DMS79 (cell line): ENCODE measurements at regions not wholly inside any gene's neighbourhood (a gene's known extent, or its start where the extent isn't known, plus 50 kb on each side); places are given as distances from the start of the nearest gene placed in this dataset.

ENCODE experiments used
- DNase-seq: peaks from one replicate; lab custom pipeline; 2025; lab: John Stamatoyannopoulos, UW

DNA sequence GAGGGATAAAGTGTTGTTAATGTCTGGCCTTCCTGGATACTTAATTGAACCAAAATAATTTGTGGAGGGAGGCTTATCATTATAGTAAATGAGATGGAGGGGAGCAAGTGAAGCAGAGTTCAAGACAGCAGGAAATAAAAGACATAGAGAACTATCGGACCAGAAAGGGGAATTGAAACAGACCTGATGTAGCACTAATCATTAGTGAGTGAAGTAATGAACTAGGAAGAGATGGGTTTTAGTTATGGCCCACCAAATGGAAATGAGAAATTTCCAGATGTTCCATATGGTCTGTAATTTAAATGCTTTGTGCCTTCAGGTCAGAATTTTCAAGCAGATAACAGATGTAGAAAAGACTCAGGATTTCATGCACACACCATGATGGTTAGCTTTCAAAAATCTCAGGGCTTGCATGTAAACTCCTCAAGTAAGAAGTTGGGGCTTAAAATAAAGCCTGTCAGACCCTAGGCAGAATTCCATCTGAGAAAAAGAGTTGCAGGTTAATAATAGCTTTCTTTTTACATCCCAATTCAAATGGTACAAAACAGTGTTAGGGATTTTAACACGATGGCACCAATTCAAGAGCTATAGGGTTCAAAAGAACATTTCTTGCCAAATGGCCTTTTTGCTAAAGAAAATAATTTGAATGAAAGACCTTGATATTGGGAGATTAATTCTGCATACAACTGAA, 355.8 kb downstream of the FSCB start:
- DNase-seq, result no peak

DNA sequence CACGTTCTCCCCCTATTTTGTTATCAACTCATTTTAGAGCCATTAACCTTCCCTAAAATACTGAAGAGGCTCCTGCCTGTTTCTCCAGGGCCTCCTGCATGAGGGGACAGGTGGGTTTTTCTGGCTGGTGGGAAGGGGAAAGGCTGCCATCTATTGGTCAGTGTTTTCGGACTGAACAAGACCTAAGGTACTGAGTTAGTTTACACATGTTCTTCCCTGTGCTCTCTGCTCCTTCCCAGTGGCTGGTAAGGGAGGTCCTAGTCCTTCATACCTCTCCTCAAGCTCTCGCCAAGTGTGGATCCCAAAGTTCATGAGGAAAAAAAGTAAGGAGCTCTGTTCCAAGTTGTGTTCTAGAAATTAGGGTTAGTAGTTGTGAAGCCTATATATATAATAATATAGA, 357.5 kb downstream of the FSCB start:
- DNase-seq, result no peak

DNA sequence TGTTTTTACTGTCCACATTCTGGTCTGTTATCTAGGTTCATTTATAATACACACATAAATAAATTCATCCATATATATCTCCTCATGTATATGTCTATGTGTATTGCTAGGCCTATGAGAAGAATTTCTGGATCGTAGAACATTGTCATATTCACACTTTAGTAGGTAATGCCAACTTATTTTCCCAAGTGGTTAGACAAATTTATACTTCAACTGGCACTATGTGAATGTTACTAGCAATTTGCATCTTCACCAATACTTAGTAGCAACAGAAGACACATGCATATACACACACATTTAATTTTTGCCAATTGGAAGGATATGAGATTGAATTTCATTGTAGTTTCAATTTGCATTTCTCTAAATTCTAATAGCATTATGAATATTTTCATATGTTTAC, 365.1 kb downstream of the FSCB start:
- DNase-seq, result no peak

DNA sequence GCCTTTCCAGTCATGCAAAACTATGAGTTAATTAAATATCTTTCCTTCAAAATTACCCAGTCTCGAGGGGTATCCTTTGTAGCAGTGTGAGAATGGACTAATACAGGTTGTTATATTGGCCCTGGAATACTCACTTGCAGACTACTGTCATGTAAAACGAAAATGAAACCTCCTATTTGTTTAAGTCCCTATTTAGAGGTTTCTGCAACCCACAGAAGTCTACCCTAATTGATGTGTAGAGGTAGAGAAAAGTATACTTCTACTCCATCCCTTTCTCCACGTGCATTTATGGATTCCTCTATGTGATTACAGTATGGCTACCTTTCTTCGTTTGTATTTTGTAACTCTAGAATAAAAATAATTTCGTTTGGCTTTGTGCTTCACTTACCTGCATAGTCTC, 371.1 kb downstream of the FSCB start:
- DNase-seq, result no peak

DNA sequence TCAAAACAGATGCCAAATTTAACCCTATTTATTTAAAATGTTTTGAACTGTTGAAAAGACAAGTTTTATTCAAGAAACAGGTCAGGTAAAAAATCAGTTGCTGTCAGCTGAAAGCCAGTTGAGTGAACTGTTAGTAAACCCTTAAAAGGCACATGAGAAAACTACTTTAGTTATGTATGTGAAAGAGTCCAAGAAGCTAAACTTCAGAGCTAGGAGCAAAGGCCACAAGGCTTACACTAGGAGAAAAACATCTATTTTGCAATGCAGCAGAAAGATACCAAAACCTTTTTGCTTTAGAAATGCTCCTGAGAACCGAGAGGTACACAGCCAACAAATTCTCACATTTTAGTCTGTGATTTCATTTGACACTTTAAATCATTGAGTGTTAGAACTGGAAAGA, 375.2 kb downstream of the FSCB start:
- no peak for DNase-seq

DNA sequence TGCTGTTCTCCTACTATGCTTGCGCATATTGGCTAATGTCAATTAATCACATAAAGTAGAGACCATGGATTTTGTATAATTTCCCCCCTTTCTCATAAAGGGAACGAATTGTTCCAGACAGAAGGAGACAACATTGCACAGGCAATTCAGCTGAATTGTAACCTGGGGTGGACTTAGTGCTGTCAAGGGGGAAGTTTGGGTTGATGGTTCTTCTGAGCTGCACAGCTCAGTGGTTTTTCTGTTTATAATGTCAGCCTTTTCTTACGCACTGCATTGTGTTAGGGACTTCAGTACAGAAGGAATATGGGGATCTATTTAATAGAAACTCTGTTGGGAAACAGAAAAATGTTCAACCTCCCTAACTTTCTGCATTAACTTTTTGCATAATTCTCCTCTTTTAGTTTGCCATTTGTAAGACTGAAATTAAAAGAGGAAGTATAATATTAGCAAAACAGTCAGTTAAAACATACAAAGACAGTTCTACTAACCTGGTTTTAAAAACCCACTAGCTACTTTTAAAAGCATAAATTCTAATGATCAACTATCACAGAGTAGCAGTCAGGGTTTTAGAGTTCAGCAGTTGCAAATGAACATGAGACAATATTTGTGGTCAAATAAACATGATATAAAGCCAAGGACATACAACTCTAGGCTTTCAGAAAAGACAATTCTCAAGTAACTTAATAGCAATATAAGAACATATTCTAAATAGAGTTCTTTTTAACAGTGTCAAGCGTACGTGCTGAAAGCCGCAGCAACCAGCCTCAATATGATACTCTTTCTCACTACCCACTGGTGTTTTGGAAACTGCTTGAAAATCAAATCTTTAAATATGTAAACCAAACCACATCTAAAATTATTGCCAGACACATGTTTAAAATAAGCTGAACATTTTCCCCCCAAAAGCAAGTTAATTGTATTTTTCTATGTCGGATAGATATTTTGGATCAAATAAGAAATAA, 393.0 kb downstream of the FSCB start:
- DNase-seq, result no peak

DNA sequence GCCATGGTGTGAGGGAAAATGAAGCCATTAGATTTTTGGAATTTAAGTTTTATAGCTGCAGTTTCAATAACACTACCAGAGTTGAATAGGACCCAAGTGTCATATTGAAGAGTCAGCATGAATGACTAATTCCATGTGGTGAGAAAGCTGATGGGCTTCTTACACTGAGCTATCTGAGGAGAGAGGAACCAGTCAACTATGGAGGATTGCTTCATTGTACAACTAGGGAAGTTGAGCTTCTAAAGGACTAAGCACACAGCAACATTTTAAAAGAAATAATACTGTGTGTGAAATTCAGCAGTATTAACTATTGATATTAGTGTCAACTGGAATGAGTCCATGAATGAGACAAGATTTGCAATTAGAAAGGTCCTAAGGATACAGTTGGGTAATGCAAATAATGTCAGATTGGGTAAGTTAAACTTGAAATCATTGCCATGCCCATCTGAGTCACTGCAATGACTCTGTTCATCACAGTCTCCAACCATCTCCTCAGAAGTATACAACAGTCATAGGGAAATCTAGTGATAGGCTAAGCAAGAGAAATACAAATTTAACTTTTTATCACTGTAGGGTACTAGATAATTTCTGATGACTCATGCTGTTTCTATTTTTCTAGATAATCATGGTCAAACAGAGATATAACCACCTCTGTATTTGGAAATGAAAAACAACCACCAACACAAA, 394.2 kb downstream of the FSCB start:
- no peak for DNase-seq

DNA sequence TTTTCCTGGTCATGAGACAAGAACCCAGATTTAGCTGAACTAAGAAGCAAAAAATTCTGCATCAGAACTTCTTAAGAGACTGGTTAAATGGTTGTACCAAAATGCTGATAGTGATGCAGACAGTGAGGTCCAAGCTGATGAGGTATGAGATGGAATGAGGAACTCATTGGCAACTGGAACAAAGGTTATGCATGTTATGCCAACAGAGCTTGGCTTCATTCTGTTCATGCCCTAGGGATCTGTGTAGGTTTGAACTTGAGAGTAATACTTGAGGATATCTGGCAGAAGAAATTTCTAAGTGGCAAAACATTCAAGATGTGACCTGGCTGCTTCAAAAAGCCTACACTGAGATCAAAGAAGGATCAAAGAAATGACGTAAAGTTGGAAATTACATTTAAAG, 398.0 kb downstream of the FSCB start:
- no peak for DNase-seq

DNA sequence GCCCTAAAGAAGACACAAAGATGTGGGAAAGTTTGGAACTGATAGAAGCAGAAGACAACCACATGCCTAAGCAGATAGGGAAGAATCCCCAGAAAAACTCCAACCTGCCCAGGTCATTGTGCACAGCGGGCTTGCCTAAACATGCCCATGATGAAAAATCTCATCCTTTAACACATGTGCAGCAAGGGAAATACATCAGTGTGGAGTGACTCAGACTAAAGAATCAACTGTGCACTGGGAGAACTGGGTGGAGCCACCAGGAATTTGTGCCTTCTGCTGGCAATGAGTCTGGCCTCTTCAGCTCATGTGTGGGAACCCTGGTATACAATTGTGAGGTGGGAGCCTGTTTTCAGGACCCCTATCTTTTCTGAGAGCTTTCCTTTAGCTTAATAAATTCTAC, 398.5 kb downstream of the FSCB start:
- no peak for DNase-seq

DNA sequence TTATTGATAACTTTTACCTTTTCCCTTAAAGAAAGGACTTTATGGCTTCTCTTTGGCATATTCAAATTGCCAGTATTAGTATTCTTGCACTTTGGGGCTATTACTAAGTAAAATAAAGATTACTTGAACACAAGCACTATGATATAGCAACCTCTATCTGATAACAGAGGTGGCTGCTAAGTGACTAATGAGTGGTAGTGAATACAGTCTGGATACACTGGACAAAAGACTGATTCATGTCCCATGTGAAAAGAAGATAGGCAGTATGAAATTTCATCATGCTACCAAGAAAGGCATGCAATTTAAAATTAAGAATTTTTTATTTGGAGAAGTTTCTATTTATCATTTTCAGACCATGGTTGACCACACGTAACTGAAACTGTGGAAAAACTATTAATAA, 399.9 kb downstream of the FSCB start:
- no peak for DNase-seq

DNA sequence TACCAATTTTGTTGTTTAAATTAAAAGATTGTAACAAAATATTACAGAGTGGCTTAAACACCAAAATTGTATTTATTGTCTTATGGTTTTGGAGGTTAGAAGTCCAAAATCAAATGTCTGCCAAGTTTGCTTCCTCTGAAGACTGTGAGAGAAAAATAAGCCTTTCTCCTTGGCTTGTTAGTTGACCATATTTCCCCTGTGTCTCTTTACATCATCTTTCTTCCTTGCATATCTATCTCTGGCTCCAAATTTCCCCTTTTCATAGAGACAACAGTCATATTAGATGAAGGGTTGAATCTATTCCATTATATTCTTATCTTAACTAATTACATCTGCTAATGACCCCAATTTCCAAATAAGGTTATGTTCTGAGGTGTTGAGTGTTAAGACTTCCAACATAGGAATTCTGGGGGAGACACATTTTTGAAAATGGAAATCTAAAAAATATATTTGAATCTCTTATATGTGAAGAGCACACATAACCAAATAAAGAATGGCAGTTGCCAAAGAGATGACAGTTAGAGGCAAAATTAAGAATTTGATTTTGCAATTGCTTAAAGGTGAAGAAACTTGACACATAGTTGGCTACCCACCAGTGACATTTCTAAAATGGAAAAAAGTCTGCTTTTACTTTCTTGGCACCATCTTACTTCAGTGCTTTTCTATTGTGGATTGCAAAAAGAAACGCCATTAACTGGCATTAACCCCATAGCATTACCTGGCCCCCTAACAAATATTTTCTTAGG, 407.2 kb downstream of the FSCB start:
- DNase-seq, result no peak

DNA sequence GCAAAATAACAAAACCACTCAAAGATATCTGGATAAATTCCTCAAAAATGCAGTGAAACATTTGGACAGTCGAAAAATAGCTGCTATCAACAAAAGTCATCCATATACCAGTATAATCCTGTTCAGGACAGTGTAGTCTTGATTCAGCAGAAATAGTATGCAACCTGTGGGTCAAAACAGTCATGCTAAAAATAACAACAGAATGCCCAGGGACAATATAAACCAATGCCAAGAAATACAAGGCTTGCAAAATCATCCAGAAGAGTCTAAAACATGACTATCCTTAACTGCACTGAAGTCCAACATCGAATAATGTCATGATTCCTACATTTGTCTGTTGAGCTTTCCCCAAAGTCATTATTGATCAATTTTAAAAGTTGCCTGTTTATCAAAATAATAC, 425.9 kb downstream of the FSCB start:
- DNase-seq, result no peak

DNA sequence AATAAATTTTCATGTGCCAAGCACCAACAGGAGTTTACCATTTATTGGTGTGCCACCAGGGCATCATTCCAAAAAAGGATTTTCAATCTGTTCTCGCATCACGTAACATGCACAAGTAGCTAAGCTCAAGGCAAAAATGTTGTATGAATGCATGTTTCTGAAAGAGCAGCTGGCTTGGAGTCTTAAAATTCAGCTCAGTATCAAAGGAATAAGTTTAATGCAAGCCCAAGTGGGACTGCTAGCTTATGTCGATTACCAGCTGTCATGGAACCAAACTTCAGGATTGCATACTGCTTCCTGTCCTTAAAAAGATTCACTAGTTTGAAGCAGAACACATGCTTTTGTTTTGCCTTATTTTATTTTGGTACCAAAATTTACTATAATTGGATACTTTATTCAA, 437.0 kb downstream of the FSCB start:
- no peak for DNase-seq

DNA sequence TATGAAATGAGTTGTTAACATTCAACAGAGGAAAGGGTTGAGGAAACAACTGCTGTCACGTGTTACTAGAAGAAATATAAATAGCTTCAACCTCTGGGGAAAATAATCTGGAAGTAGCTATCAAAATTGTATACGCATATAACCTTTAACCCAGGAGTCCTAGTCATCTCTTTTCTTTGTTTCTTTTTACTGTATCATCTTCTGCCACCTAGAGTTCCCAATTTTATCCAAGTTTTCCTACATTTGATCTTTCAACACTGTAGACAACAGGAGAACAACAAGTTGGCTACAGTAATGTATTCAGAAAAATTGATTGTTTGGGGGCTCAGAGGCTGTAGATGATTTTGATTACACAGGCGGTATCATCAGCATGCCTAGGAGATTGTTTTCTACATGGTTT, 453.7 kb downstream of the FSCB start:
- no peak for DNase-seq

DNA sequence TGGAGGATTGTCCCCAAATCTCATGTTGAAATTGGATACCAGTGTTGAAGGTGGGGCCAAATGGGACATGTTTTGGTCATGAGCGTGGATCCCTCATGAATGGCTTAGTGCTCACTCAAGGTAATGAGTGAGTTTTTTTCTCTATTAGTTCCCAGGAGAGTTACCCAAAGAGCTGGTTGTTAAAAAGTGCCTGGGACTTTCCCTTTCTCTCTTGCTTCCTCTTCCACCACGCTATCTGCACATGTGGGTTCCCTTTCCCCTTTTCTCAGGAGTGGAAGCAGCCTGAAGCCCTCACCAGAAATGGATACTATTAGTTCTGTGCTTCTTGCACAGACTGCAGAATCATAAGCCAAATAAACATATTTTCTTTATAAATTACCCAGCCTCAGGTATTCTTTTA, 465.4 kb downstream of the FSCB start:
- no peak for DNase-seq

DNA sequence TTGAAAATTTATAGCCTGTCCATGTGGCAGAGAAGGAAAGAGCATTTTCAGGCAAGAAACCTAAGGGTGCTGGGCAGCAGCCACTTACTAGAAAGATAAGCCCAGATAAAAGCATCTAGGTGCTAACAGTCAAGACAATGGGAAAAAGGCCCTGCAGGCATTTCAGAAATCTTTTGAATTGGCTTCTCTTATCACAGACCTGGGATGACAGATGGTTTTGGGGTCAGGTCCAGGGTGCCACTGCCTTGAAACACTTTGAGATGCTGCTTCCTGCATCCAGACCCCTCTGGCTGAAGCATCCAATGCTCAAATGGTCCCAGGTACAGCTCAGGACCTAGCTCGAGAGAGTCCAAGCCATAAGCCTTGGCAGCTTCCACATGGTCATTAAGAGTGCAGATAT, 466.5 kb downstream of the FSCB start:
- no peak for DNase-seq

DNA sequence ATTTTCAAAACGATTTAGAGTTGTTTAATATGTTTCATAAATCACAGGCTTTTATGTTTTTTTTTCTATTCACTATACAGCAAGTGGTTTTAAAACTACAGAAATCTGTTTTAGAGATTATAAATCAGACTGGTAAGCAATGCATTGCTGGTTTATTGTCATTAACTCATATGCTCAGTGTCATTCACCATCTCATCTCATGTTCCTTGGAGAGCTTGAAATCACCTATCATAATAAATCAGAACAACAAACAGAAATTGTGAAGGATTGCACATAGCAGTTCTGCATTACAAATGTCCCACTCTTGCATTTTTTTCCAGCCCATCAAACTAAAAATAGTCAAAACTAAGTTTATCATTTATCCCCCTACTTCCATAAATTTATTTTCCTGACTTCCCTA, 470.8 kb downstream of the FSCB start:
- DNase-seq, result no peak

DNA sequence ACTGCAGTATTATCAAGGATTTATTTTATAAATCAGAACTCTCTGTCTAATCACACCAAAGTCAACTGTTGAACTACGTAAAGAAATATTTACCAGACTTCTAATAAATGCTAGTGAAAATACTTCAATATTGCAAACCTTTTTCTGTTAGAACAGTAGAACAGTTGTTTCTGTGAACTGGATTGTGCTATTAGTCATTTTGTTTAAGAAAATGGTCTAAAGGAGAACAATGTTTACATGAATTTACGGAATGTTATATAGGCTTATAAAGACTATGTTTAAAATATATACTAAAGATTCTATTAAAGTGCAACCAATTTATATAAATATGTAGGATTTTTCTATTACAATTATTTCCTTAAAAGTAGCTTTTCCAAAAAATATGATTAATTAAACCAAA, 471.4 kb downstream of the FSCB start:
- DNase-seq, result no peak

DNA sequence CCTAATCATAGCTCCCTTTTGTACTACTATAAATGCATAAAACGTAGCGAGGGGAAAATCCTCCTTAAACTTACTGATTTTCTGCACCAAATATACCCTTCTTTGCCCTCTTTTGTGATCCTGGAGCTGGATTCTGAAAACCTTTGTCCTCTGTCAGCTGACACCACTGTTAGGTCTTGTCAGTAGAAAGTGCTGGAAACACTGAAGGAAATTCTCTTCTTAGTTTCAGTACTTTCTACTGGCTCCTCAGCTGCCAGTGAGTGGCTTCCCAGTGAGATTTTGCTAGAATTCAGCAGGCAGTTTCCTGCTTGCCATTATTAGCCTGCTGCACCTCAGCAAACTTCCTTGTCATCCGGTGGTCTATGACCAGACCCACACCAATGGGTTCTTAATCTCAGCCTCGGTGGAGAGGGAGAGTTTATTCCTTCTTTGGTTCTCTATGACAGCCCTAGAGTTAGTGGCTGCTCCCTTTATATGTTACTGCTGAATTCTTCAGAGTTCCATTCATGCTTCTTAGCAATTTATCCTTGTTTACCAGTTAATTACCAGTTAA, 476.2 kb downstream of the FSCB start:
- DNase-seq, result no peak

DNA sequence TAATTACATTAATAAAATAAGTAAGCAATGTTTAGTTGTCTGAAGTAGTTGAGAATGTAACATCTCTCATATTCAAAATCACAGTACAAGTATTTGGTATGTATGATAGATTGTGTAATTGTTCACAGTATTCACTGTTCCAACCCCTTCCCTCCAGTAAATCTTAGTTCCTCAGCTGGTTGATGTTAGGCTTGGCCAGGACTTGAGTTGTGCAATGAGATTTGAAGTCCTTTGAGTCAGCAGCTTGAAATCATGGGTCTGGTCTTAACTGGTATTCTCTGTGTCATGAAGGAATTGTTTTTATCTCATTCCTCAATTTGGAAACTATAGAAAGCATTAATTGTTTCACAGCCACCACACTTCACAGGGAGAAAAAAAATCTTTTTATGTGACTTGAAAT, 477.1 kb downstream of the FSCB start:
- DNase-seq, result no peak

DNA sequence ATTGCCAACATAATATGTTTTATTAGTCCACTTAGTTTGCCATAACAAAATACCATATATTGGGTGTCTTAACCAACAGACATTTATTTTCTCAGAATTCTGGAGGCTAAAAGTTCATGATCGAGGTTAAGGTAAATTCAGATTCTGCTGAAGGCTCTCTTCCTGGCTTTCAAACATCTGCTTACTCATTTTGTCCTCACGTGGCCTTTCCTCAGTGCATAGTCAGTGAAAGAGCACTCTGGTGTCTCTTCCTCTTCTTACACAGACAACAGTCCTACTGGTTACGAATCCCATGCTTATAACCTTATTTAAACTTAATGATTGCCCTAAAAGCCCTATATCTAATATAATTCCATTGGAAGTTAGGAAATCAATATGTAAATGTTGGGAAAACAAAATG, 479.7 kb downstream of the FSCB start:
- DNase-seq, result no peak

DNA sequence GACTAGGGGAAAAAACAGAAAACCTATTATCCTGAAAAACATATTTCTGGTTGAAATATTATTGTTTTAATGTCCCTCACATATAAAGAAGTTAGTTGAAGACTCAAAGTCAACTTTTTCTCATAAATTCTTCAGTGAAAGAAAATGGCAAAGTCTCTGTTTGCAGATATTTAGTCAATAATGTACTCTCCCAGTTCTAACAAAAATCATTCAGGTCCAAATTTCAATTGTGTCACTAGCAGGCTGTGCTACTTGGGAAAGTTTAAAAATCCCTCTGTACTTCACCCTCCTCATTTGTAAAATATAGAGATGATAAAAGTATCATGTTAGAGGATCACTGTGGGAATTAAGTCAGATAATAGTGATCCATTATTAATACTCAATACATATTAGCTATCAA, 496.5 kb downstream of the FSCB start:
- DNase-seq, result no peak
